ENCODE measurements at regions not wholly inside any gene's neighbourhood (a gene's known extent, or its start where the extent isn't known, plus 50 kb on each side); places are given as distances from the start of the nearest gene placed in this dataset.

- TF ChIP-seq GATA2 (IDR thresholded peaks at IDR 0.05; ENCODE audit: low read depth, low read length), result no peak
- no peak for TF ChIP-seq GATA3 (IDR thresholded peaks at IDR 0.05; ENCODE audit: low read depth, low read length)
Measured at GRCh38 chr14:100979780-100980179, 76.3 kb upstream of the RTL1 start.
